ENCODE measurements at regions not wholly inside any gene's neighbourhood (a gene's known extent, or its start where the extent isn't known, plus 50 kb on each side); places are given as distances from the start of the nearest gene placed in this dataset.
A peak's percentile ranks its signal among the peaks of the same experiment; 100 is the strongest.

DNA sequence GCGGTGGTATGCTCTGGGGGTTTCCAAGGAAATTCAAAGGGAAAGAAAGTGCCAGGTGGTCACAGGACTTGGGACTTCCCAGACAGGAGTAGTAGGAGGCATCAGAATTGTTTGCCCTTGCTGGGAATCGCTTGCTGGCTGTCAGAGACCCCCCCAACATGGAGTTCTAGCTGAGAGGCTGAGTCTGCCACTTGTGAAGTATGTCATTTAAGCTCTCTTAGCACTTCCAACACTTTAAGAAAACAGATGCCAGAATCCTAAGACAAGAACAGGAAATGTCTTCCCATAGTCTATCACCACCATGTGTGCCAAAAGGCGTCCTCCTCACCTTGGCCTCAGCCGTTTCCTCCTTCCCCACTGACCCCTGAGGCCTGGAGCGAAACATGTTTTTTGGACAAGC lies 193.8 kb upstream of the IRX3 start:
- no peak for DNase-seq (ENCODE audit: low read depth)

DNA sequence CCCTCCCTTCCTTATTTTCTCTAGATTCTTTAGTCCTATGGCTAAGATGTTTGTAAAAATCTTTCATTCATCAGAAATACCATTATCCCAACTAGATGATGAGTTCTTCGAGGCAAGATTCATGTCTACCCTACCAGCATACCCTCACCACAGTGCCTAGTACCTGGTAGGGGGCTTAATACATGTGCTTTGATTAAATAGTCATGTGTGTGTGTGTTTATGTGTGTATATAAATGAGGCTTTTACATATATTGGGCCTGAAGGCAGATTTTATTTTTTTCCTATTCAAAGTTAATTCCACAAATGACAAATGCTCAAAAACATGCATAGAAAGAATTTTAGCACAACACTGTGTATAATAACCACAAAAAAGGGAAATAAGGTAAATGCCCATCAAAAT lies 193.0 kb upstream of the IRX3 start:
- DNase-seq (ENCODE audit: low read depth): no peak

GRCh38 chr16:54477714-54478113 lies 191.1 kb upstream of the IRX3 start:
- no peak for DNase-seq (ENCODE audit: low read depth)

GRCh38 chr16:54475019-54475601 lies 188.5 kb upstream of the IRX3 start:
- no peak for DNase-seq (ENCODE audit: low read depth)

DNA sequence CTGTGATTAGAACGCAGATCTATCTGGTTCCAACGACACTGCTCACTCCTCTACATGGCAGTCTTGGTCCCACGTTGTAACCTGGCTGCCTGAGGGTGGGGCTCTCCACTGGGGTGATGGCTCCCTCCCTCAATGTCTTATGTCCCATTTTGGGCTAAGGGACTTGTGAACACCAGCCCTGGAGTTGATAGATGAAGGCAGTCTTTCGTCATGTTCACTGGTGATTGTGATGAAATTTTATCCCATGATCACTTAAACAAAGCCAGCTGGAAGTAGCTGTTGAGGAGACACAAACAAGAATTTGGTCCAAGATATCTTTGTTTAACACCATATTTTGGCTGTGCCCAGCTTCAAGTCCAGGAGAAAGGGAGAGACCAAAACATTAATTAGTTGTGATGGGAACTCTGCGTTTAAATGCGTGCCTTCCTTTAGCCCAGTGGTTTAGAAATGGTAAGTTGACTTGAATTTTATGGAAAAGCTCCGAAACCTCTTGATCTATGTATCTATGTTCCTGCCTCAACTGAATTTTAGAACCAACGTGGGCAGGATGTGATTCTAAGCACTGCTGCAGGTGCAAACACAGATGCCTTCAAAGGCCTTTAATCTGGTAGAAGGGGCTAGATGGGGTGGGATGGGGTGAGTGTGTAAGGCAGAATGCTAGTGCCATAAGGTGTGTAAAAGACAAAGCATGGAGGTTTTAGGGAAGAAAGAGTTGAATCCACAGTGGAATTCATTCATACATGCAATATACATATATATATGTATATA lies 186.8 kb upstream of the IRX3 start:
- no peak for DNase-seq (ENCODE audit: low read depth)

DNA sequence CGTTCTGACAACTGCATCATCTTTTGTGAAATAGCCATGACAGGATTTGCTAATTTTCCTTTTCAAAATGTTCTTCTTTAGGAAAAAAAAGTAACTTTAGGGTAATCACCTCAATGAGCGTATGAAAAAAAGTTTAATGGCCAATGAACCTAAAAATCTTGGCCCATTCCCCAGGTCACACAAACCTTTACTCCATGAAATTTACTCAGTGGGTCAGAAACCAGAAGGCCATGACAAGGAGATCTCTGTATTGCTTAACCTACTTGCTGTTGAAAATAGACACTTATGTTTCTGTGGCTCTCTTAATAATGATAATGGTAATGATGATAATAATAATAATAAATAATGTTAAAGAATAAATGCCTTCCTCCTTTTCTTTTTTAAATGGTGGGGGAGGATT lies 180.8 kb upstream of the IRX3 start:
- DNase-seq (ENCODE audit: low read depth): no peak

DNA sequence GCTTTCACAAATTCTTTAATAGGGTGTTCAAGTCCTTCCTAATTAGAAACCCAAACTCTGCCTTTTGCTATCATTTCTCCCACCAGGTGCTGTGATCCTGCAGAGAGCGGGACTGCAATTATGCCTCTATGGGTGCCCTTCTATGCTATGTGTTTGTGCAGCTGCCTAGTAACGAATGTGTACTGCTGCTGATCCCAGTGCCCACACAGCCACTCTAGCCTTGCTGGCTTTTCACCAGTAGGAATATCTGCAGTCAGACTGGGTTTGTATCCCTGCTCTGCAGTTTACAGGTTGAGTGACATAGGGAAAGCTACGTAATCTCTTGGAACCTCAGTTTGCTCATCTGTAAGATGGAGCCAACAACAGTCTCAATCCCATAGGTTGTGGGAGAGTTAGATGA lies 179.6 kb upstream of the IRX3 start:
- DNase-seq (ENCODE audit: low read depth): no peak

DNA sequence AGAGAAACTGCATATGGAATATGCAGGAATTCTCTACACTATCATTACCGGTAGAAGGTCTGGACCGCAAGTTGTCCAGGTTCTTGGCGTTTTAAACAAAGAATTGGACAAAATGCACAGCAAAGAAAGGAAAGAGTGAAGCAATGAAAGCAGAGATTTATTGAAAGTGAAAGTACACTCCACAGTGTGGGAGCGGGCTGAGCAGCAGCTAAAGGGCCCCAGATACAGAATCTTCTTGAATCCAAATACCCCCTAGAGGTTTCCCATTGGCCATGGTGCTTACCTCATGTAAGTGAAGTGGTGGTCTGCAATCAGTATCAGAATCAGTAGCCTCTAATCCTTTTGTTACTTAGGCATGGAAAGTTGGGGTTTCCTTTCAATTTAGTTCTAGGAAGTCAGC lies 178.5 kb upstream of the IRX3 start:
- DNase-seq (ENCODE audit: low read depth): no peak

DNA sequence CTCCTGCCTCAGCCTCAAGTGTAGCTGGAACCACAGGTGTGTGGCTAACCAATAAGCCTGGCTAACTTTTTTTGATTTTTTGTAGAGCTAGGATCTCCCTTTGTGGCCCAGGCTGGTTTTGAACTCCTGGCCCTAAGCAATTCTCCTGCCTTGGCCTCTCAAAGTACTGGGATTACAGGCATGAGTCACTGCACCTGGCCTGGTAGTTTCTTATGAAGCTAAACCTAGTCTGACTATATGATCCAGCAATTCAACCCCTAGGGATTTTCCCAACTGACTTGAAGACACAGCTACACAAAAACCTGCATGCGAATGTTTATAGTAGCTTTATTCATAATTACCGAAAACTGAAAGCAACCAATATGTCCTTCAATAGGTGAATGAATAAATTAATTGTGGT lies 176.2 kb upstream of the IRX3 start:
- DNase-seq (ENCODE audit: low read depth): peak; percentile 22

DNA sequence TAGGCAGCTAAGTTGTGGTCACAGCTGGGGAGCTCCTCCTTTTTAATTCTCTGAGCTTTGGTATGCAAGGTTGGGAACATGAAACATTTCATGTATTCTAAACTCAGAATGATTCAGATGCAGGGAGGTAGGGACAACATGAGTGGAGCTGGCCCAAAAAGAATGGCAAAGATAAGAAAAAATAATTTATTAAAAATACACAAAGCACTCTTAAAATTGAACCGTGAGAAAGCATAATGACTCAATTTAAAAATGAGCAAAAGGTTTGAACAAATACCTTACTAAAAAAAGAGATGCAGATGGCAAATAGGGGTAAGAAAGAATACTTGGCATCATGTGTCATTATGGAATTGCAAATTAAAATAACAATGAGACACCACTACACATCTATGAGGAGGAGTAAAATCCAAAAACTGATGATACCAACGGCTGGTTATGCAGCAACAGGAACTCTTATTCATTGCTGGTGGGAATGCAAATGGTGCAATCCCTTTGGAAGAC lies 175.6 kb upstream of the IRX3 start:
- peak; percentile 67 for DNase-seq (ENCODE audit: low read depth)

DNA sequence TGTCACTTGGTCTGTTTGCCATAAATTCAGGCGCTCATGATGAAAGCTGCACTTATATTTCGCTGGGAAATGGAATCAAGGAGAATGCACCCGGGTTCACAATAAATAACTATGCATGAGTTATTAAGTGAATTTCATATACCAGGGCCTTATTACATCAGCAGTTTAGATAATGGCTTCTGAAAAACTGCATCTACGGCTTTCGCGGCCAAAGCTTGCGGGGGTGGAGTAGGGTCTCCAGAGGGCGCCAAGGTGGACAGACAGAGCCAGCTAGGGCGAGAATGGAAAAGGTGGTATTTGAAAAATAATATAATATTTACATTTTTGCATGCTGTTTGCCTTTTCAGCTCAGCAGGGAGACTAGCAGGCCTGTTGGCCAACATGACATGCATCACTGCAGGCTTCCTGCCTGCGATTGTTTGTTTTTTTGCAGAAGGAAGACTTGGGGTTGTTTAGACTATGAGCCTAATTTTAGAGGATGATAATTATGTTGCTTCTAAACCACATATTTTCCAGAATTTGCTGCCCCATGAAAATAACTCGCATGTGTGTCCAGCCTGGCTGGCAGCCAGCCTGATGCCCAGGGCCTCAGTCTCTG lies 173.8 kb upstream of the IRX3 start:
- DNase-seq (ENCODE audit: low read depth): peak; percentile 26

GRCh38 chr16:54459509-54460262 lies 173.1 kb upstream of the IRX3 start:
- no peak for DNase-seq (ENCODE audit: low read depth)

- no peak for DNase-seq (ENCODE audit: low read depth)
Measured at GRCh38 chr16:54458923-54459322, 172.3 kb upstream of the IRX3 start.

- DNase-seq (ENCODE audit: low read depth): no peak
Measured at GRCh38 chr16:54456291-54456690, 169.7 kb upstream of the IRX3 start.

- no peak for DNase-seq (ENCODE audit: low read depth)
Measured at GRCh38 chr16:54455030-54455725, 168.6 kb upstream of the IRX3 start.

- DNase-seq (ENCODE audit: low read depth): no peak
Measured at GRCh38 chr16:54454616-54455015, 168.0 kb upstream of the IRX3 start.

GRCh38 chr16:54453871-54454270 lies 167.3 kb upstream of the IRX3 start:
- DNase-seq (ENCODE audit: low read depth): no peak

- DNase-seq (ENCODE audit: low read depth): peak; percentile 97
Measured at GRCh38 chr16:54447576-54448440, 161.2 kb upstream of the IRX3 start.

DNA sequence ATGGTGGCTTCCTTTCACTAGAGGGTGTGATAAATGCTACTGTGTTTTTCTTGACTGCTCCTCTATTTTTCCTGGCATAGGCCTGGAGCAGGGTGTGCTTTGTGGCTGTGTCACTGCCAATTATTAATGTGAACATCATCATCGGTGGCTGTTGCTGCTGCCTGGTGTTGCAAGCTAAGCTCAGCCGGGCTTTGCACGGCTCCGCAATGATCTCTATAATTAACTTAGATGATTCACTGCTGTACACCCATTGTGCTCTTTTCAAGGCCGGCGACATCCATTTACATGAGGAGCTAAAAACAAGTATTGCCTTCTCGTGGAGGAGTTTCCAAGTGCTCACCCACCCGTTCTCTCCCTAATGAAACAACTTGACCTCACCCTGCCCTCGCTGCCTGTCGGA lies 160.1 kb upstream of the IRX3 start:
- peak; percentile 94 for DNase-seq (ENCODE audit: low read depth)

DNA sequence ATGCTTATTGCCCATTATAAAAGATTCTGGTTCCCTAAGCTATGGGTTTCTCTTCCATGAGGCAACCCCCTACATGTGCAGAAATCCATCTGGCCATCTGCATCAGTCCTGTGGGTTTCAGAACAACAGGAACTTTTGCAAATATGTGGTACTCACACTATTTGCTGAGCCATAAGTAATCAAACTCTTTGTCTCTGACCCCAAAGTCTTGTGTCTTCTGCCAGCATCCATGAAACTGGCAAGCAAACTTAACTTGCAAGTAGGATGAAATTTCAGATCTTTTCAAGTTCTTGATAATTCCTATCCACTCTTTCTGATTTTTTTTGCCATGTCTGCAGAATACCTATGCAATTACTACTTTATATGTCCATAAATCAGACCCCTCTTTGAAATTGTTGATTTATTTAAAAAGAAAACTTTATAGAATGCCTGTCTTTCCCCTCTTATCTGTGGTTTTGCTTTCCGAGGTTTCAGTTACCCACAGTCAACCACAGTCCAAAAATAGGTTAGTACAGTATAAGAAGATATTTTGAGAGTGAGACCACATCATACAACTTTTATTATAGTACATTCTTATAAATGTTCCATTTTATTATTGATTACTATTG lies 158.4 kb upstream of the IRX3 start:
- peak; percentile 52 for DNase-seq (ENCODE audit: low read depth)
